Spleen (tissue), 7 donors: ENCODE measurements at regions not wholly inside any gene's neighbourhood (a gene's known extent, or its start where the extent isn't known, plus 50 kb on each side); places are given as distances from the start of the nearest gene placed in this dataset.

Experiments
- CTCF ChIP-seq, 11 experiments: fragments of 200-600 bp in 7 of 11; fragments of 450-650 bp in 4 of 11; sonication (generic) in 4 of 11; IDR thresholded peaks in 8 of 11; conservative IDR thresholded peaks in 3 of 11; 1 replicate in 7 of 11; 2 replicates in 4 of 11; pipeline versions ENCODE4 v1.4.0 to v1.8.0; 2016 to 2021; ENCODE audit warnings: antibody characterized with exemption in 11 of 11, inconsistent platforms in 4 of 11, mild to moderate bottlenecking in 1 of 11
- POLR2A ChIP-seq, 3 donors: fragments of 450-650 bp; IDR thresholded peaks; one replicate each; pipeline ENCODE4 v1.5.1; 2017; ENCODE audit warnings: antibody characterized with exemption in 3 of 3, mild to moderate bottlenecking in 1 of 3
- POLR2AphosphoS5 ChIP-seq, 3 donors: sonication (generic); formaldehyde crosslinking; IDR thresholded peaks; one replicate each; pipeline ENCODE4 v1.5.1; 2017; ENCODE audit warnings: antibody characterized with exemption in 3 of 3
- donor health status: DM: no; HTN: no; CAD: no; lungs with moderate emphysema.
- donor health status: DM: no; HTN: no; CAD: no.
- donor health status: DM: no; HTN: no; CAD: no.

DNA sequence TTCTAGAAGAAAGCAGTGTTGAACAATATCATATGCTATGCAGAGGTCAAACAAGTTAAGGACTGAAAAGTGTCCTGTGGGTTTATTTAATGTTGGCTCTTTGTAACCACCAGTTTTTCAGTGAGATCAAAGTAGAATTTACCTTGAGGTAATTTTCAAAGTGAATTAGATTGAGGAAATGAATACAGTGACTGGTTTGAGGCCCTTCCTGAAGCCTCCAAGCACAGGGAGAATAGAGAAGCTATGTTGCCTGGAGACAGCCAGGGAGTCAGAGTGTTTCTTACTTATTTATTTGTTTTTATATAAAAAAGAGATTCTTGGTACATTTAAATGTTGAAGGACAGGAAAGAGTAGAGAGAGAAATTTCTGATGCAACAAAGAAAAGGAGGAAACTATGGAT lies 954.3 kb upstream of the SPRY2 start:
- TF ChIP-seq CTCF (IDR thresholded peaks at IDR 0.05 in 8 of 11, conservative IDR thresholded peaks at IDR 0.05 in 3 of 11): no peak
- no peak for TF ChIP-seq POLR2A (IDR thresholded peaks at IDR 0.05)
- TF ChIP-seq POLR2AphosphoS5 (IDR thresholded peaks at IDR 0.05): no peak
